ENCODE measurements at regions not wholly inside any gene's neighbourhood (a gene's known extent, or its start where the extent isn't known, plus 50 kb on each side); places are given as distances from the start of the nearest gene placed in this dataset.

DNA sequence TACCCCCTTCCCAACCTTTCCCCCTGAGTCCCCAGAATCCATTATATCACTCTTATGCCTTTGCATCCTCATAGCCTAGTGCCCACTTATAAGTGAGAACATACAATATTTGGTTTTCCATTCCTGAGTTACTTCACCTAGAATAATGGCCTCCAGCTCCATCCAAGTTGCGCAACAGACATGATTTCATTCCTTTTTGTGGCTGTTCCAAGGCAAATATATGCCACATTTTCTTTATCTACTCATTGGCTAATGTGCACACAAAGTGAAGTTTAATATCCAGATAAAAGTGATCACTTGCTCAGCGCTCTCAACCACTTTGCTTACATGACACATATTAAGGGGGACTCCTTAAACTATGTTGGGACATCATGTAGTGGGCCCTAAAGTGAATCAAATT is 72.4 kb upstream of the TIAM1 start:
- ChIA-PET POLR2A (ENCODE audit: partially characterized antibody) (no interaction called here), CTCF (ENCODE audit: partially characterized antibody) (no interaction called here)
- TF ChIP-seq CEBPB (IDR thresholded peaks at IDR 0.05; ENCODE audit: low read depth, low read length): peak; percentile 62; the same call in 1 of the 2 replicates
- no peak for TF ChIP-seq KDM4A (IDR thresholded peaks at IDR 0.05; ENCODE audit: low read depth, low read length, severe bottlenecking)

More for the DNA sequence above, 72.4 kb upstream of the TIAM1 start:
- no peak overlapping the region for H3K4me3 ChIP-seq (ENCODE audit: extremely low read depth in 1 of 4, insufficient read depth in 2 of 4, low read depth in 3 of 4, low read length in 4 of 4)
- no peak overlapping the region for H2BK120ac ChIP-seq (replicated peaks; ENCODE audit: low read depth, low read length)
- no peak overlapping the region for H2BK5ac ChIP-seq (ENCODE audit: low read depth, low read length)
- H3K4me1 ChIP-seq (replicated peaks in 1 of 4; ENCODE audit: control insufficient read depth in 3 of 4, insufficient read depth in 4 of 4, low read length in 3 of 4): no peaks in the 10 kb centered on the region
- no peak overlapping the region for H3K9ac ChIP-seq (replicated peaks in 1 of 4; ENCODE audit: extremely low read depth in 1 of 4, low read depth in 3 of 4, low read length in 3 of 4)
- no peaks in the 10 kb centered on the region for H3K79me2 ChIP-seq (ENCODE audit: control insufficient read depth in 1 of 2, insufficient read depth in 2 of 2, low read length in 2 of 2)
- no peaks in the 10 kb centered on the region for H3K9me3 ChIP-seq (ENCODE audit: insufficient read depth in 2 of 2, low read depth in 1 of 2, low read length in 1 of 2)
- H3K23me2 ChIP-seq (ENCODE audit: low read depth, low read length): no peaks in the 10 kb centered on the region
- H3K56ac ChIP-seq (replicated peaks; ENCODE audit: insufficient read length, low read depth, low read length): no peak overlapping the region
- no peak overlapping the region for H4K8ac ChIP-seq (ENCODE audit: extremely low read depth, insufficient read depth, low read length)
- no peak overlapping the region for H3K4me2 ChIP-seq (ENCODE audit: insufficient read depth in 1 of 2, low read depth in 2 of 2, low read length in 2 of 2)
- no peak overlapping the region for H2BK20ac ChIP-seq (ENCODE audit: low read length)
- no peaks in the 10 kb centered on the region for H3K36me3 ChIP-seq (ENCODE audit: control insufficient read depth in 2 of 4, insufficient read depth in 4 of 4, low read length in 3 of 4)
- DNase-seq (ENCODE audit: low read depth in 1 of 2, low spot score in 2 of 2) (no peak), FAIRE-seq (no peak)
- peaks cover 0 to 3% of the 10 kb centered on the region in 2 experiments for H4K20me1 ChIP-seq (replicated peaks in 1 of 2; ENCODE audit: control insufficient read depth in 1 of 2, insufficient read depth in 2 of 2, low read length in 2 of 2)
- no peaks in the 10 kb centered on the region for H3K27me3 ChIP-seq (replicated peaks in 1 of 4; ENCODE audit: control insufficient read depth in 3 of 4, extremely low read depth in 1 of 4, insufficient read depth in 3 of 4, low read length in 3 of 4)
- no peak overlapping the region for H2AFZ ChIP-seq (ENCODE audit: low read length)
- no peak overlapping the region for H2BK15ac ChIP-seq (ENCODE audit: low read length)
- H3K79me1 ChIP-seq (ENCODE audit: low read depth, low read length): no peaks in the 10 kb centered on the region; the same call in 1 of the 2 replicates
- no peak overlapping the region for H3K27ac ChIP-seq (ENCODE audit: low read depth, low read length)
- no peak overlapping the region for H3K14ac ChIP-seq (ENCODE audit: insufficient read length)
- no peak overlapping the region for H3K4ac ChIP-seq (replicated peaks; ENCODE audit: insufficient read length, low read depth, low read length)
- 89% methylated on average over 2 of the region's 2 CpGs; no CpG with 5 or more reads in 1 of the 2 experiments for WGBS, 2 experiments (ENCODE audit: extremely low coverage in 1 of 2, insufficient coverage in 1 of 2, insufficient read length in 1 of 2, insufficient replicate concordance in 2 of 2, low coverage in 1 of 2, low lambda C conversion rate in 2 of 2, missing lambda C conversion rate in 1 of 2)
- H4K5ac ChIP-seq (ENCODE audit: insufficient read length, low read depth, low read length): no peak overlapping the region
- H2AK5ac ChIP-seq (ENCODE audit: low read depth, low read length): no peak overlapping the region
- H3K18ac ChIP-seq (ENCODE audit: extremely low read depth, low read length): no peak overlapping the region
- H2BK12ac ChIP-seq (ENCODE audit: low read depth, low read length): no peak overlapping the region
- no peak overlapping the region for H4K91ac ChIP-seq (replicated peaks; ENCODE audit: insufficient read length, low read length)
- H3K23ac ChIP-seq (ENCODE audit: insufficient read length): no peak overlapping the region
